Uterus (tissue), 2 donors: ENCODE measurements at regions not wholly inside any gene's neighbourhood (a gene's known extent, or its start where the extent isn't known, plus 50 kb on each side); places are given as distances from the start of the nearest gene placed in this dataset.

Experiments used
- POLR2A ChIP-seq, 2 donors: fragments of 450-650 bp; IDR thresholded peaks; one replicate each; pipeline ENCODE4 v1.6.1; 2016; ENCODE audit warnings: antibody characterized with exemption in 2 of 2, mild to moderate bottlenecking in 1 of 2, moderate library complexity in 1 of 2
- TF ChIP-seq, protein P1 (sequence below), 4 experiments: fragments of 200-600 bp in 2 of 4; fragments of 450-650 bp in 2 of 4; sonication (generic) in 2 of 4; IDR thresholded peaks; one replicate each; pipeline ENCODE4 v1.5.1; 2016 to 2019; ENCODE audit warnings: antibody characterized with exemption in 4 of 4, mild to moderate bottlenecking in 2 of 4, moderate library complexity in 1 of 4

GRCh38 chr19:30161770-30162169 lies 210.4 kb upstream of the ZNF536 start:
- no peak for TF ChIP-seq POLR2A (IDR thresholded peaks at IDR 0.05)
- TF ChIP-seq, protein P1, sequence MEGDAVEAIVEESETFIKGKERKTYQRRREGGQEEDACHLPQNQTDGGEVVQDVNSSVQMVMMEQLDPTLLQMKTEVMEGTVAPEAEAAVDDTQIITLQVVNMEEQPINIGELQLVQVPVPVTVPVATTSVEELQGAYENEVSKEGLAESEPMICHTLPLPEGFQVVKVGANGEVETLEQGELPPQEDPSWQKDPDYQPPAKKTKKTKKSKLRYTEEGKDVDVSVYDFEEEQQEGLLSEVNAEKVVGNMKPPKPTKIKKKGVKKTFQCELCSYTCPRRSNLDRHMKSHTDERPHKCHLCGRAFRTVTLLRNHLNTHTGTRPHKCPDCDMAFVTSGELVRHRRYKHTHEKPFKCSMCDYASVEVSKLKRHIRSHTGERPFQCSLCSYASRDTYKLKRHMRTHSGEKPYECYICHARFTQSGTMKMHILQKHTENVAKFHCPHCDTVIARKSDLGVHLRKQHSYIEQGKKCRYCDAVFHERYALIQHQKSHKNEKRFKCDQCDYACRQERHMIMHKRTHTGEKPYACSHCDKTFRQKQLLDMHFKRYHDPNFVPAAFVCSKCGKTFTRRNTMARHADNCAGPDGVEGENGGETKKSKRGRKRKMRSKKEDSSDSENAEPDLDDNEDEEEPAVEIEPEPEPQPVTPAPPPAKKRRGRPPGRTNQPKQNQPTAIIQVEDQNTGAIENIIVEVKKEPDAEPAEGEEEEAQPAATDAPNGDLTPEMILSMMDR (IDR thresholded peaks at IDR 0.05), result no peak
